H1 (cell line): ENCODE measurements at regions not wholly inside any gene's neighbourhood (a gene's known extent, or its start where the extent isn't known, plus 50 kb on each side); places are given as distances from the start of the nearest gene placed in this dataset.

Experiments used
- CTCF ChIA-PET: fragments of 300-600 bp; sonication (Branson Sonifier 250); formaldehyde crosslinking; loops from one replicate; lab custom pipeline; 2021; ENCODE audit not compliant: partially characterized antibody; lab: Charles Lee
- POLR2A ChIA-PET: fragments of 300-600 bp; sonication (Branson Sonifier 250); formaldehyde crosslinking; loops from one replicate; lab custom pipeline; 2021; ENCODE audit warnings: inconsistent platforms; ENCODE audit not compliant: partially characterized antibody; lab: Charles Lee
- DNase-seq, 2 experiments: peaks; one replicate each; pipeline versions ENCODE4 v3.0.0 to v3.0.0-alpha.2; 2010 to 2022; ENCODE audit warnings: low spot score in 2 of 2, low read depth in 1 of 2, mixed read lengths in 1 of 2
- FAIRE-seq: peaks from 2 replicates; lab custom pipeline; 2011; peaks lifted over from hg19 to GRCh38; lab: Jason Lieb, UNC
- H2AFZ ChIP-seq: 2 replicates; pipeline ENCODE4 v1.8.1; 2012; ENCODE audit warnings: low read length, inconsistent platforms
- H2AK5ac ChIP-seq: 2 replicates; pipeline ENCODE4 v1.6.1; 2013; ENCODE audit warnings: low read depth, low read length
- H2BK120ac ChIP-seq: replicated peaks from 2 replicates; pipeline ENCODE3; 2013; ENCODE audit warnings: low read depth, low read length, inconsistent platforms
- H2BK12ac ChIP-seq: 2 replicates; pipeline ENCODE4 v1.6.1; 2013; ENCODE audit warnings: low read depth, low read length
- H2BK15ac ChIP-seq: 2 replicates; pipeline ENCODE4 v1.6.1; 2013; ENCODE audit warnings: low read length
- H2BK20ac ChIP-seq: 2 replicates; pipeline ENCODE4 v1.6.1; 2013; ENCODE audit warnings: low read length
- H2BK5ac ChIP-seq: 2 replicates; pipeline ENCODE4 v1.6.1; 2013; ENCODE audit warnings: low read depth, low read length
- H3K14ac ChIP-seq: 2 replicates; pipeline ENCODE4 v1.6.1; 2013; ENCODE audit warnings: inconsistent platforms; ENCODE audit not compliant: insufficient read length
- H3K18ac ChIP-seq: 2 replicates; pipeline ENCODE4 v1.6.1; 2013; ENCODE audit warnings: low read length; ENCODE audit errors: extremely low read depth
- H3K23ac ChIP-seq: 2 replicates; pipeline ENCODE4 v1.6.1; 2013; ENCODE audit warnings: inconsistent platforms; ENCODE audit not compliant: insufficient read length
- H3K23me2 ChIP-seq: 2 replicates; pipeline ENCODE4 v1.6.1; 2013; ENCODE audit warnings: low read depth, low read length
- H3K27ac ChIP-seq: 2 replicates; pipeline ENCODE4 v1.6.1; 2011; ENCODE audit warnings: low read depth, low read length, inconsistent platforms
- H3K27me3 ChIP-seq, 4 experiments: replicated peaks in 1 of 4; 1 replicate in 1 of 4; 2 replicates in 3 of 4; pipeline versions ENCODE4 v1.6.1 to v1.8.1; 2011 to 2013; ENCODE audit warnings: low read length in 3 of 4, mild to moderate bottlenecking in 3 of 4, inconsistent platforms in 2 of 4, mixed read lengths in 2 of 4, moderate library complexity in 1 of 4; ENCODE audit not compliant: control insufficient read depth in 3 of 4, insufficient read depth in 3 of 4; ENCODE audit errors: extremely low read depth in 1 of 4
- H3K36me3 ChIP-seq, 4 experiments: 2 replicates each; pipeline versions ENCODE4 v1.6.1 to v1.8.1; 2011 to 2013; ENCODE audit warnings: mild to moderate bottlenecking in 4 of 4, low read length in 3 of 4, moderate library complexity in 2 of 4, control low read depth in 1 of 4, inconsistent platforms in 1 of 4; ENCODE audit not compliant: insufficient read depth in 4 of 4, control insufficient read depth in 2 of 4
- H3K4ac ChIP-seq: replicated peaks from 2 replicates; pipeline ENCODE3; 2013; ENCODE audit warnings: low read length, low read depth, mixed read lengths, inconsistent platforms; ENCODE audit not compliant: insufficient read length
- H3K4me1 ChIP-seq, 4 experiments: replicated peaks in 1 of 4; 1 replicate in 1 of 4; 2 replicates in 3 of 4; pipeline versions ENCODE4 v1.6.1 to v1.8.1; 2011 to 2013; ENCODE audit warnings: low read length in 3 of 4, inconsistent platforms in 2 of 4, mixed read lengths in 1 of 4; ENCODE audit not compliant: insufficient read depth in 4 of 4, control insufficient read depth in 3 of 4
- H3K4me2 ChIP-seq, 2 experiments: 2 replicates each; pipeline versions ENCODE4 v1.6.1 to v1.8.1; 2011 to 2013; ENCODE audit warnings: low read depth in 2 of 2, low read length in 2 of 2, control low read depth in 1 of 2, inconsistent platforms in 1 of 2, mild to moderate bottlenecking in 1 of 2; ENCODE audit not compliant: insufficient read depth in 1 of 2
- H3K4me3 ChIP-seq, 4 experiments: fragments of 200-600, 300-600 bp in 1 of 4; sonication (generic), shearing (Covaris generic), sonication (Bioruptor Twin) in 1 of 4; 2 replicates each; pipeline versions ENCODE4 v1.5.1 to v1.8.1; 2011 to 2016; ENCODE audit warnings: low read length in 4 of 4, low read depth in 3 of 4, control low read depth in 2 of 4, inconsistent platforms in 2 of 4, mild to moderate bottlenecking in 2 of 4, mixed read lengths in 1 of 4, moderate library complexity in 1 of 4; ENCODE audit not compliant: insufficient read depth in 2 of 4; ENCODE audit errors: extremely low read depth in 1 of 4
- H3K56ac ChIP-seq: replicated peaks from 2 replicates; pipeline ENCODE3; 2013; ENCODE audit warnings: low read depth, mild to moderate bottlenecking, mixed read lengths, low read length, inconsistent platforms; ENCODE audit not compliant: insufficient read length
- H3K79me1 ChIP-seq: 2 replicates; pipeline ENCODE4 v1.6.1; 2013; ENCODE audit warnings: low read depth, low read length, control low read depth
- H3K79me2 ChIP-seq, 2 experiments: 2 replicates each; pipeline versions ENCODE4 v1.6.1 to v1.8.1; 2012 to 2013; ENCODE audit warnings: low read length in 2 of 2, mild to moderate bottlenecking in 2 of 2, inconsistent platforms in 1 of 2; ENCODE audit not compliant: insufficient read depth in 2 of 2, control insufficient read depth in 1 of 2
- H3K9ac ChIP-seq, 4 experiments: replicated peaks in 1 of 4; 1 replicate in 1 of 4; 2 replicates in 3 of 4; pipeline versions ENCODE4 v1.6.1 to v1.8.1; 2011 to 2013; ENCODE audit warnings: low read depth in 3 of 4, low read length in 3 of 4, control low read depth in 2 of 4, mild to moderate bottlenecking in 2 of 4, moderate library complexity in 2 of 4, inconsistent platforms in 1 of 4; ENCODE audit errors: extremely low read depth in 1 of 4
- H3K9me3 ChIP-seq, 2 experiments: 2 replicates each; pipeline versions ENCODE4 v1.6.1 to v1.8.1; 2012 to 2013; ENCODE audit warnings: mild to moderate bottlenecking in 2 of 2, moderate library complexity in 2 of 2, control low read depth in 1 of 2, inconsistent platforms in 1 of 2, low read depth in 1 of 2, low read length in 1 of 2, mixed read lengths in 1 of 2; ENCODE audit not compliant: insufficient read depth in 2 of 2
- H4K20me1 ChIP-seq, 2 experiments: replicated peaks in 1 of 2; 2 replicates each; pipeline versions ENCODE3 to v1.8.1; 2011 to 2013; ENCODE audit warnings: inconsistent platforms in 2 of 2, low read length in 2 of 2, mild to moderate bottlenecking in 1 of 2; ENCODE audit not compliant: insufficient read depth in 2 of 2, control insufficient read depth in 1 of 2
- H4K5ac ChIP-seq: 2 replicates; pipeline ENCODE4 v1.6.1; 2013; ENCODE audit warnings: low read length, low read depth, mixed read lengths, inconsistent platforms; ENCODE audit not compliant: insufficient read length
- H4K8ac ChIP-seq: 2 replicates; pipeline ENCODE4 v1.8.0; 2013; ENCODE audit warnings: mild to moderate bottlenecking, moderate library complexity, low read length, inconsistent platforms; ENCODE audit not compliant: insufficient read depth; ENCODE audit errors: extremely low read depth
- H4K91ac ChIP-seq: replicated peaks from 2 replicates; pipeline ENCODE3; 2013; ENCODE audit warnings: low read length, mixed read lengths, inconsistent platforms; ENCODE audit not compliant: insufficient read length
- CBX8 ChIP-seq: fragments of 300-800, 300-1000 bp; sonication (generic); IDR thresholded peaks from 2 replicates; pipeline ENCODE4 v1.7.1; 2016; ENCODE audit warnings: low read depth, low read length, borderline replicate concordance
- KDM4A ChIP-seq: IDR thresholded peaks from one replicate; pipeline ENCODE4 v1.7.1; 2012; ENCODE audit warnings: low read depth, mild to moderate bottlenecking, moderate library complexity, low read length, inconsistent platforms; ENCODE audit not compliant: severe bottlenecking
- SIX5 ChIP-seq: IDR thresholded peaks from 2 replicates; pipeline ENCODE4 v1.6.1; 2011; ENCODE audit warnings: mild to moderate bottlenecking, low read depth, low read length
- SP1 ChIP-seq: IDR thresholded peaks from 2 replicates; pipeline ENCODE4 v1.6.1; 2011; ENCODE audit warnings: low read depth, low read length
- SP2 ChIP-seq: IDR thresholded peaks from 2 replicates; pipeline ENCODE4 v1.6.1; 2012; ENCODE audit warnings: mild to moderate bottlenecking, low read length, inconsistent platforms
- SUZ12 ChIP-seq: fragments of 200-600 bp; sonication (generic); IDR thresholded peaks from 2 replicates; pipeline ENCODE4 v1.6.1; 2012; ENCODE audit warnings: mild to moderate bottlenecking, inconsistent platforms, low read length, moderate library complexity, mixed read lengths
- TAF7 ChIP-seq: optimal IDR thresholded peaks from 2 replicates; pipeline ENCODE3; 2011; ENCODE audit warnings: low read depth, mild to moderate bottlenecking, inconsistent platforms, low read length, moderate library complexity, borderline replicate concordance
- YY1 ChIP-seq: IDR thresholded peaks from 2 replicates; pipeline ENCODE4 v1.6.1; 2011; ENCODE audit warnings: low read depth, mild to moderate bottlenecking, low read length
- WGBS, 2 experiments: shearing (Covaris generic) in 1 of 2; methylation state at CpG; one replicate each; pipeline versions ENCODE4 v1.1.6 to v1.1.7; 2013 to 2015; ENCODE audit warnings: low lambda C conversion rate in 2 of 2, mixed read lengths in 2 of 2, inconsistent platforms in 1 of 2, low coverage in 1 of 2, missing lambda C conversion rate in 1 of 2; ENCODE audit not compliant: insufficient replicate concordance in 2 of 2, insufficient coverage in 1 of 2, insufficient read length in 1 of 2; ENCODE audit errors: extremely low coverage in 1 of 2, missing lambda C conversion rate in 1 of 2; 5-methylcytosine and 5-hydroxymethylcytosine counted together

GRCh38 chr4:137923494-137923893, 318.7 kb downstream of the SLC7A11 start:
- no peak overlapping the region for H2BK12ac ChIP-seq
- no peak for DNase-seq
- H4K91ac ChIP-seq: no peak overlapping the region
- no peak overlapping the region for H4K5ac ChIP-seq
- POLR2A ChIA-PET: no interaction called here
- H3K4ac ChIP-seq: no peak overlapping the region
- H2AK5ac ChIP-seq: no peak overlapping the region
- H3K79me1 ChIP-seq: no peaks in the 10 kb centered on the region
- H2BK15ac ChIP-seq: no peak overlapping the region
- no peak overlapping the region for H3K9ac ChIP-seq
- H2BK5ac ChIP-seq: no peak overlapping the region
- H2AFZ ChIP-seq: no peak overlapping the region
- H3K56ac ChIP-seq: no peak overlapping the region
- no peaks in the 10 kb centered on the region for H3K36me3 ChIP-seq
- CTCF ChIA-PET: no interaction called here
- WGBS, 2 experiments: 88% methylated on average over 3 of the region's 3 CpGs; no CpG with 5 or more reads in 1 of the 2 experiments
- no peaks in the 10 kb centered on the region for H3K23me2 ChIP-seq
- no peak for FAIRE-seq
- no peak overlapping the region for H3K18ac ChIP-seq
- H2BK120ac ChIP-seq: no peak overlapping the region
- H3K4me3 ChIP-seq: no peak overlapping the region
- H2BK20ac ChIP-seq: no peak overlapping the region
- no peaks in the 10 kb centered on the region for H3K79me2 ChIP-seq
- H3K4me2 ChIP-seq: no peak overlapping the region
- H3K4me1 ChIP-seq: no peaks in the 10 kb centered on the region
- no peaks in the 10 kb centered on the region for H3K27me3 ChIP-seq
- no peak overlapping the region for H3K14ac ChIP-seq
- no peak overlapping the region for H4K8ac ChIP-seq
- no peak overlapping the region for H3K23ac ChIP-seq
- no peak overlapping the region for H3K27ac ChIP-seq
- no peaks in the 10 kb centered on the region for H4K20me1 ChIP-seq
- H3K9me3 ChIP-seq: no peaks in the 10 kb centered on the region
- TF ChIP-seq YY1 (no peak), TAF7 (no peak), SP1 (no peak), SP2 (no peak), KDM4A (no peak), CBX8 (no peak), SIX5 (no peak), SUZ12 (no peak)
